ENCODE measurements at regions not wholly inside any gene's neighbourhood (a gene's known extent, or its start where the extent isn't known, plus 50 kb on each side); places are given as distances from the start of the nearest gene placed in this dataset.
"Not testable (repeated sequence)": the region's sequence is repeated elsewhere in the genome, so short reads cannot be mapped to it uniquely, and the experiment has no call there.

DNA sequence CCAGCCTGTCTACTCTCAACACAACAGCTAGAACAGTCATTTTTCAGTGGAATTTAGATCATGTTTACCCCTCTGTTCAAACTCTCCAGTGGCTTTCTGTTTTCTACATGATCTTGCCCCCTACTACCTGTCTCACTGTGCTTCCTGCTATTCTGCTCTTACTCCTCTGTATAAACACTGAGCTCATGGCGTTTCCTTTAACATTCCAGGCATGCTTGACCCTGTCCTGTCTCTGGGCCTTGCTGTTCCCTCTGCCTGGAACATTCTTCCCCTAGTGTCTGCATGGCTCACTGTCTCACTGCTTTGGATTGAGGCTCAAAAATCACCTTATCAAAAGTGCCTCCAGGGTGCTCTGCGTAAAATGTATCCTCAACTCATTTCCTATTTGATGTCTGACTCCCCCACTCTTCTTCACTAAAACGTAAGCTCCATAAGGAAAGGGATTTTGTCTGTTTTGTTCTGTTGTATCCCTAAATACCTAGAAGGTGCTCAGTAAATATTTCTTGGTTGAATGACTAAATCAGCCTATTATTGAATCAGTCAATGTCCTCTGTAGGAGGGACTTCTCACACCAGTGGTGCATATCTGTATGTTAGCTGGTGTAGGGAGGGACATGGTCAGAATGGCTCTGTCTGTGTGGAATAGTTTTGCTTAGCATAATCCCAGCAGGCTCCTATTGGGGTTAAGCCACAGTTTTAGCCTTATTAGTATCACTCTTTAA lies 78.0 kb upstream of the VKORC1L1 start:
- DNase-seq (ENCODE audit: low read depth in 1 of 2, low spot score in 2 of 2); H4K91ac ChIP-seq (replicated peaks; ENCODE audit: insufficient read length, low read length); H3K56ac ChIP-seq (replicated peaks; ENCODE audit: insufficient read length, low read depth, low read length); H2BK120ac ChIP-seq (replicated peaks; ENCODE audit: low read depth, low read length); H3K9me3 ChIP-seq (ENCODE audit: insufficient read depth in 2 of 2, low read depth in 1 of 2, low read length in 1 of 2); H3K4me2 ChIP-seq (ENCODE audit: insufficient read depth in 1 of 2, low read depth in 2 of 2, low read length in 2 of 2); H4K20me1 ChIP-seq (replicated peaks in 1 of 2; ENCODE audit: control insufficient read depth in 1 of 2, insufficient read depth in 2 of 2, low read length in 2 of 2); H3K23ac ChIP-seq (ENCODE audit: insufficient read length); H2AFZ ChIP-seq (ENCODE audit: low read length); H3K4me3 ChIP-seq (ENCODE audit: extremely low read depth in 1 of 4, insufficient read depth in 2 of 4, low read depth in 3 of 4, low read length in 4 of 4); H3K4me1 ChIP-seq (replicated peaks in 1 of 4; ENCODE audit: control insufficient read depth in 3 of 4, insufficient read depth in 4 of 4, low read length in 3 of 4); H3K4ac ChIP-seq (replicated peaks; ENCODE audit: insufficient read length, low read depth, low read length); H3K18ac ChIP-seq (ENCODE audit: extremely low read depth, low read length); H3K23me2 ChIP-seq (ENCODE audit: low read depth, low read length); POLR2A ChIA-PET (ENCODE audit: partially characterized antibody); H3K14ac ChIP-seq (ENCODE audit: insufficient read length); H2BK12ac ChIP-seq (ENCODE audit: low read depth, low read length); H4K5ac ChIP-seq (ENCODE audit: insufficient read length, low read depth, low read length); H3K36me3 ChIP-seq (ENCODE audit: control insufficient read depth in 2 of 4, insufficient read depth in 4 of 4, low read length in 3 of 4); H3K9ac ChIP-seq (replicated peaks in 1 of 4; ENCODE audit: extremely low read depth in 1 of 4, low read depth in 3 of 4, low read length in 3 of 4); FAIRE-seq; H2BK20ac ChIP-seq (ENCODE audit: low read length); H3K27me3 ChIP-seq (replicated peaks in 1 of 4; ENCODE audit: control insufficient read depth in 3 of 4, extremely low read depth in 1 of 4, insufficient read depth in 3 of 4, low read length in 3 of 4); H2BK15ac ChIP-seq (ENCODE audit: low read length); H2BK5ac ChIP-seq (ENCODE audit: low read depth, low read length); H3K27ac ChIP-seq (ENCODE audit: low read depth, low read length); H2AK5ac ChIP-seq (ENCODE audit: low read depth, low read length); H3K79me2 ChIP-seq (ENCODE audit: control insufficient read depth in 1 of 2, insufficient read depth in 2 of 2, low read length in 2 of 2); H4K8ac ChIP-seq (ENCODE audit: extremely low read depth, insufficient read depth, low read length); H3K79me1 ChIP-seq (ENCODE audit: low read depth, low read length): not testable (repeated sequence)
- CTCF ChIA-PET (ENCODE audit: partially characterized antibody): interaction anchor here (1.2 kb wide), 1 partner anchor 23 kb away, joined by 5 read pairs; no protein-coding TSS in a partner anchor
- 79% methylated on average over 3 of the region's 3 CpGs; no CpG with 5 or more reads in 1 of the 2 experiments for WGBS, 2 experiments (ENCODE audit: extremely low coverage in 1 of 2, insufficient coverage in 1 of 2, insufficient read length in 1 of 2, insufficient replicate concordance in 2 of 2, low coverage in 1 of 2, low lambda C conversion rate in 2 of 2, missing lambda C conversion rate in 1 of 2)
- 0 out of 4 replicates have a peak, but pooled peaks of 1 of the 2 experiments have one; percentile 1 for TF ChIP-seq RAD21 (IDR thresholded peaks at IDR 0.05 in 1 of 2, conservative IDR thresholded peaks at IDR 0.05 in 1 of 2; ENCODE audit: low read depth in 2 of 2, low read length in 2 of 2)
- TF ChIP-seq TEAD4 (IDR thresholded peaks at IDR 0.05; ENCODE audit: low read depth, low read length): peak; percentile 87

All from H1 (cell line).